ENCODE measurements at regions not wholly inside any gene's neighbourhood (a gene's known extent, or its start where the extent isn't known, plus 50 kb on each side); places are given as distances from the start of the nearest gene placed in this dataset.
"Not testable (repeated sequence)": the region's sequence is repeated elsewhere in the genome, so short reads cannot be mapped to it uniquely, and the experiment has no call there.

- no peaks in the 10 kb centered on the region for H3K36me3 ChIP-seq
- H3K27me3 ChIP-seq: no peaks in the 10 kb centered on the region
- H3K27ac ChIP-seq: no peak overlapping the region
- DNase-seq (ENCODE audit: low spot score): no peak
- H3K4me1 ChIP-seq: no peaks in the 10 kb centered on the region
- H3K4me3 ChIP-seq: no peak overlapping the region
- no peaks in the 10 kb centered on the region for H3K9me3 ChIP-seq
- TF ChIP-seq, protein P1, sequence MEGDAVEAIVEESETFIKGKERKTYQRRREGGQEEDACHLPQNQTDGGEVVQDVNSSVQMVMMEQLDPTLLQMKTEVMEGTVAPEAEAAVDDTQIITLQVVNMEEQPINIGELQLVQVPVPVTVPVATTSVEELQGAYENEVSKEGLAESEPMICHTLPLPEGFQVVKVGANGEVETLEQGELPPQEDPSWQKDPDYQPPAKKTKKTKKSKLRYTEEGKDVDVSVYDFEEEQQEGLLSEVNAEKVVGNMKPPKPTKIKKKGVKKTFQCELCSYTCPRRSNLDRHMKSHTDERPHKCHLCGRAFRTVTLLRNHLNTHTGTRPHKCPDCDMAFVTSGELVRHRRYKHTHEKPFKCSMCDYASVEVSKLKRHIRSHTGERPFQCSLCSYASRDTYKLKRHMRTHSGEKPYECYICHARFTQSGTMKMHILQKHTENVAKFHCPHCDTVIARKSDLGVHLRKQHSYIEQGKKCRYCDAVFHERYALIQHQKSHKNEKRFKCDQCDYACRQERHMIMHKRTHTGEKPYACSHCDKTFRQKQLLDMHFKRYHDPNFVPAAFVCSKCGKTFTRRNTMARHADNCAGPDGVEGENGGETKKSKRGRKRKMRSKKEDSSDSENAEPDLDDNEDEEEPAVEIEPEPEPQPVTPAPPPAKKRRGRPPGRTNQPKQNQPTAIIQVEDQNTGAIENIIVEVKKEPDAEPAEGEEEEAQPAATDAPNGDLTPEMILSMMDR (IDR thresholded peaks at IDR 0.05): no peak
Measured at GRCh38 chr6:8934318-8934717, 499.0 kb upstream of the SLC35B3 start.

DNA sequence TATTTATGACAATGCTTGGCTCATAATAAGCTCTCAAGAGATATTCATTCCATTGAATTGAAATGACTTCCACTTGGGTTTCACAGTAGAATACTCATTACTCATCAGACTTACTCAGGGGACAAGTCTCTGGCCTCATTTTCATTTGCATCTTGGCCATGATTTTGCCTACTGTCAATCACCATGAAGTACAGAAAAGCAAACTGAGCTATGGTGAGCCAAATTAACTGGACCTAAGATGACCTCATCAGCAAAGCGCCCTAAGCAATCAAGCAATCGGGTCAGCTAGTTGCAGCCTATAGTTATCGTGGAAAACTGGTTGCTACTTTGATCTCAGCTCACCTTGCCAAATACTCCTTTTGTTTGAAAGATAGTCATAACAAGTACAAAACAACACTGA, 494.7 kb upstream of the SLC35B3 start:
- no peak overlapping the region for H3K4me3 ChIP-seq
- DNase-seq (ENCODE audit: low spot score): no peak
- no peaks in the 10 kb centered on the region for H3K9me3 ChIP-seq
- no peaks in the 10 kb centered on the region for H3K4me1 ChIP-seq
- H3K36me3 ChIP-seq: no peaks in the 10 kb centered on the region
- TF ChIP-seq, protein P1 (IDR thresholded peaks at IDR 0.05): no peak
- H3K27me3 ChIP-seq: no peaks in the 10 kb centered on the region
- H3K27ac ChIP-seq: no peak overlapping the region

DNA sequence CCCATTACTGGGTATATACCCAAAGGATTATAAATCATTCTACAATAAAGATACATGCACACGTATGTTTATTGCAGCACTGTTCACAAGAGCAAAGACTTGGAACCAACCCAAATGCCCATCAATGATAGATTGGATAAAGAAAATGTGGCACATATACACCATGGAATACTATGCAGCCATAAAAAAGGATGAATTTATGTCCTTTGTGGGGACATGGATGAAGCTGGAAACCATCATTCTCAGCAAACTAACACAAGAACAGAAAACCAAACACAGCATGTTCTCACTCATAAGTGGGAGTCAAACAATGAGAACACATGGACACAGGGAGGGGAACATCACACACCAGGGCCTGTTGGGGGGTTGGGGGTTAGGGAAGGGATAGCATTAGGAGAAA, 484.9 kb upstream of the SLC35B3 start:
- H3K36me3 ChIP-seq; H3K27me3 ChIP-seq; H3K9me3 ChIP-seq; DNase-seq (ENCODE audit: low spot score); H3K27ac ChIP-seq; H3K4me3 ChIP-seq; H3K4me1 ChIP-seq: not testable (repeated sequence)

DNA sequence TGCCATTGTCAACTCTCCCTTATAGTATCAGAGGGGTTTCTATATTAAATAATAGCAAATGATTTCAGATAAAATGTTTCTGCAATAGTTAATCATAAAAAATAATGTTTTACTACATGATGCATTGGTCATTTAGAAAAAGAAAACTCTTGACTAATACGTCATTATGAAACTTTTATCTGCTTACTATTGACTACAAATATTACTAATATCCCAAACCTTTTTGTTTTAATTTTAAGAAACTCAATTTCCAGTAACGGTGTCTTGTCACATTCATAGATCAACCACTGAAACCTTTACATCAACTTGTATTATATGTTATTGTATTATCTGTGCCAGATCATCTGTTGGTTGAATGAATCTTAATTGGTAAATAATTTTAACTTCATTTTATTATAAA, 482.9 kb upstream of the SLC35B3 start:
- Histone ChIP-seq H3K27me3 (no peaks in the 10 kb centered on the region), H3K36me3 (no peaks in the 10 kb centered on the region), H3K4me3 (no peak overlapping the region), H3K4me1 (no peaks in the 10 kb centered on the region), H3K9me3 (peaks cover 0 to 2% of the 10 kb centered on the region in 2 donors), H3K27ac (no peak overlapping the region)
- no peak for DNase-seq (ENCODE audit: low spot score)
- TF ChIP-seq, protein P1 (IDR thresholded peaks at IDR 0.05): no peak

DNA sequence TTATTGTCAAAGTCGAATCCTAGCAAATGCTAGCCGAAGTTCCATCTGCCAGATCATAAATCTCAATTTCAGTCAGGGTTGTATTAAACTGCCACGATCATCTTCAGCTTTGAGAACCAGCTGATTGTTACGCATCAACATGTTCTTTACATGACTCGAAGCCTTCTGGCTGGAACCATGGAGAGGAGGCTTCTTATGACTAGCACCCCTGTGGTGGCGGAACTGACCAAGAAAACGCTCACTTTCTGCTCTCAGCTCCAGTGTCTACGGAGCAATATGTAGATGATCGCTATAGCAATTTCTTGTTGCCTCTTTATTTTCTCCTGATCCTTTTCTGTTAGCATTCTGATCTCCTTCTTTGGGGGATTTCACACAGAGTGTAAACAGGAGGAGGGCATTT, 479.4 kb upstream of the SLC35B3 start:
- H3K27me3 ChIP-seq: no peaks in the 10 kb centered on the region
- H3K4me3 ChIP-seq: no peak overlapping the region
- no peaks in the 10 kb centered on the region for H3K36me3 ChIP-seq
- H3K9me3 ChIP-seq: peaks cover 0 to 13% of the 10 kb centered on the region in 2 donors
- H3K4me1 ChIP-seq: no peaks in the 10 kb centered on the region
- no peak for DNase-seq (ENCODE audit: low spot score)
- TF ChIP-seq, protein P1 (IDR thresholded peaks at IDR 0.05): no peak
- no peak overlapping the region for H3K27ac ChIP-seq

GRCh38 chr6:8908638-8909037, 473.3 kb upstream of the SLC35B3 start:
- Histone ChIP-seq H3K36me3 (no peaks in the 10 kb centered on the region), H3K27me3 (no peaks in the 10 kb centered on the region), H3K4me1 (no peaks in the 10 kb centered on the region), H3K4me3 (no peak overlapping the region), H3K27ac (no peak overlapping the region), H3K9me3 (peaks cover 0 to 13% of the 10 kb centered on the region in 2 donors)
- no peak for DNase-seq (ENCODE audit: low spot score)
- TF ChIP-seq, protein P1 (IDR thresholded peaks at IDR 0.05): no peak
